GM20431 (cell line): ENCODE measurements at regions not wholly inside any gene's neighbourhood (a gene's known extent, or its start where the extent isn't known, plus 50 kb on each side); places are given as distances from the start of the nearest gene placed in this dataset.

Experiments used
- in situ Hi-C: fragments of 300-500 bp; cut with MseI, MboI; formaldehyde crosslinking; loops from one replicate; pipeline ENCODE4 v1.15.0; 2020; ENCODE audit warnings: low sequenced_read_pairs; ENCODE audit not compliant: unreplicated experiment

DNA sequence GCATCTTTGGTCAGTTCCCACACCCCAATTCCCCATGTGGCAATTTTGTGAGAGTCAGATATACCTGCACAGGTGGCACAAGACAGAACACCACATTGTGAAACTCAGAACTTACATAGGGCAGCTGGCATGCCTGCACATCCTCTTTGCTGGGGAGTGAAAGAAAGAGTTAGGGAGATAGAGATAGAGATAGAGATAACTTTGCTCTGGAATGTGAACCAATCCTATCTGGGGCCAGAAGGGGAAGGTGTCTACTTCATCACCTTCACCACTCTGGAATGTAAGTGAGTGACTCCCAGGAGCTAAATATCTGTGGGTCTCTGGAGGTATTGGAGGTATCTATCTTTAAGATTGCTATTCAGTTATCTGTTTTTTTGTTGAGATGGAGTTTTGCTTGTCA lies 289.2 kb downstream of the OGFRL1 start:
- in situ Hi-C loops, result no loop called here

DNA sequence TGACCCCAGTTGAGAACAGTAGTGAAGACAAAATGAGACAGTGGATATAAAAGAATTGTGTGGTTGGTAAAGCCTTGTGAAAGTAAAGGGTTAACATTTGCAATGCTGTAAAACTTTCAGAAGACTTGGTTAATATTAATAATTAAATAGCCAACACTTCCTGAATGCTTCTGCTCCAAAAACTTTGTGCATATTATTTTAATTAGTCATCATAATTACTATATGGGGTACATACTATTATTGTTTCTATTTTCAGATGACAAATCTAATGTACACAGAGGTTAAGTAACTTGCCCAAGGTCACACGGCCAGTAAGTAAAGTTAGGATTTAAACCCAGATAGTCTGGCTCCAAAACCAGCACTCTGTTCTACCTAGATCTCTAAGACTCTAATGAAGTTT lies 291.3 kb downstream of the OGFRL1 start:
- in situ Hi-C loops, result no loop called here

DNA sequence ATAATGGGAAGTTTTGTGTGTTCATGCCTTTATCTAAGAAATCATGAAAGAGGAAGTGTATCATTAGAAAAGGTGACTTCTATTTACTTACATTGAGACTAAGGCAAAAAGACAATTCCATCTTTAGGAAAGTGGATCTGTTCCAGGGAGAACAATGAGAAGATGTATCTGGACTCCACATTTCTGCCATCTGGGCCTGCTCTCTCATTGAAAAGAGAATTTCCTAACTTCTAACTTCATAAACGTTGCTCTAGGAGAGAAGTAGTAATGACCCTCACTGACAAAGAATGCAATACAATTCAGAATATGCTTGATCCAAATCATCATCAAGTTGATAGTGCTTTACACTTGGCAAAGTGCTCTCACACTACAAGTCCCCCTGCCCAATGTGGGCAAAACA lies 294.2 kb downstream of the OGFRL1 start:
- in situ Hi-C loops, result no loop called here

DNA sequence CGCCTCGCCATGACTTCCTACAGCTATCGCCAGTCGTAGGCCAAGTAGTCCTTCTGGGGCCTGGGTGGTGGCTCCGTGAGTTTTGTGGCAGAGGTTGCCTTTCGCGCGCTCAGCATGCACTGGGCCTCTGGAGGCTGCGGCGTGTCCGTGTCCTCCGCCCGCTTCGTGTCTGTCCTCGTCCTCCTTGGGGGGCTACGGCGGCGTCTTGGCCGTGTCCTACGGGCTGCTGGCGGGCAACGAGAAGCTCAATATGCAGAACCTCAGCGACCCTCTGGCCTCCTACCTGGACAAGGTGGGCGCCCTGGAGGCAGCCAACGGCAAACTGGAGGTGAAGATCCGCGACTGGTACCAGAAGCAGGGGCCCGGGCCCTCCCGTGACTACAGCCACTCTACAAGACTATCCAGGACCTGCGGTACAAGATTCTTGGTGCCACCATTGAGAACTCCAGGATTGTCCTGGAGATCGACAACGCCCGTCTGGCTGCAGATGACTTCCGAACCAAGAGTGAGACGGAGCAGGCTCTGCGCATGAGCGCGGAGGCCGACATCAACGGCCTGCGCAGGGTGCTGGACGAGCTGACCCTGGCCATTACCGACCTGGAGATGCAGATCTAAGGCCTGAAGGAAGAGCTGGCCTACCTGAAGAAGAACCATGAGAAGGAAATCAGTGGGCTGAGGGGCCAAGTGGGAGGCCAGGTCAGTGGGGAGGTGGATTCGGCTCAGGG lies 296.3 kb downstream of the OGFRL1 start:
- in situ Hi-C loops, result no loop called here

DNA sequence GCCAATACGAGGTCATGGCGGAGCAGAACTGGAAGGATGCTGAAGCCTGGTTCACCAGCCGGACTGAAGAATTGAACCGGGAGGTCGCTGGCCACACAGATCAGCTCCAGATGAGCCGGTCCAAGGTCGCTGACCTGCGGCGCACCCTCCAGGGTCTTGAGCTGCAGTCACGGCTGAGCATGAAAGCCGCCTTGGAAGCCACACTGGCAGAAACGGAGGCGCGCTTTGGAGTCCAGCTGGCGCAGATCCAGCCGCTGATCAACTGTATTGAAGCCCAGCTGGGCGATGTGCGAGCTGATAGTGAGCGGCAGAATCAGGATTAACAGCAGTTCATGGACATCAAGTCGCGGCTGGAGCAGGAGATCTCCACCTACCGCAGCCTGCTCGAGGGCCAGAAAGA lies 296.9 kb downstream of the OGFRL1 start:
- in situ Hi-C loops, result no loop called here

DNA sequence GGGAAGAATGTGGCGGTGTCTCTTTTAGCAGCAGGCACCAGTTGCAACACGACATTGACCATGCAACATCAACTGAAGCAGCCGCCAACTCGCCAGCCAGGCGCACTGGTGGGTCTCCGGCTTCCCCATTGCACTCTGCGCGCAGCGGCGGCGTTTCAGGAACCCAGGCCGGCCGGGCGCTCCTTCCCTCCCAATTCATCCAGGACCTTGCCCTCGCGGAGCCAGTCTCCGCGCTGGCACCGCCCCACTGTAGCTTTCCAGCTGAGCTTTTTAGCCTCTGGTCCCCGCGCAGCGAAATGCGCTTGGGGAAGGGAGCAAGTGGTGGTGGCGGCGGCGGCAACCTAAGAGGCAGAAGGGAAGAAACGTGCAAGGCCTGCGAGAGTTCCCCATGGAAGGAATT lies 297.9 kb upstream of the RIMS1 start:
- in situ Hi-C loops, result no loop called here

DNA sequence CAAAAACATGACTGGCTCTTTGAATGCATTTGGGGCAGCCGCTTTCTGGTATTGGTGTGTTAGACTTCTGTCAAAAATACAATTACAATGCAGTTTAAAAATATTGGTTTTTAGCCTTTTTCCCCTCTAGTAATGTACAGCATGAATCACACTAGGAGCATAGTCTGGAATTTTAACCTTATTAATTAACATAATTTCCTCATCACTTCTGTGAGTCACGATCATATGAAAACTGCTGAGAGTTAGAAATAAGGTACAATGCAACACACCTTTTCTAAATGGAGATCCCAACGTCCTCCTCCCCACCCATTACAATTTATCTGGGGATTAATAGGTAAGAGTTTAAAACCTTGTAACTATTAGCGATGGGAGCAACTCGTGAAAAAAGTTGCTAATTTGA lies 297.1 kb upstream of the RIMS1 start:
- in situ Hi-C loops, result no loop called here

DNA sequence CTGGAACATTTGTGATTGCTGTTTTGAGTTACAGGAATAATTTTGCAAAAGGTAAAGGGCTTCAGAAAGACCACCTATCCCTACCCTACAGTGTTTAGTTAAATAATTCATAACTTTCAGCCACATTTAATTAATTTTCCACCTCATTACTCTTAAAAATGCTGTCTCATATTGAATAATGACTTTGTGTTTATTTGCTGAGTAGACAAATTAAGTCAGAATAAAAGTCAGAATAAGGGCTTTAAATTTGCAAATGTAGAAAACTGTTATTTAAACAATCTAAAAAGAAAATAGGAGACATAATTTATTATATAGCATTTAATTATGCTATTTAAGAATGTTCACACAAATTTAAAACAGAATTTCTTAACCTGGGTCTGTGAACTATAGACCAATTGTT lies 293.7 kb upstream of the RIMS1 start:
- in situ Hi-C loops, result no loop called here

DNA sequence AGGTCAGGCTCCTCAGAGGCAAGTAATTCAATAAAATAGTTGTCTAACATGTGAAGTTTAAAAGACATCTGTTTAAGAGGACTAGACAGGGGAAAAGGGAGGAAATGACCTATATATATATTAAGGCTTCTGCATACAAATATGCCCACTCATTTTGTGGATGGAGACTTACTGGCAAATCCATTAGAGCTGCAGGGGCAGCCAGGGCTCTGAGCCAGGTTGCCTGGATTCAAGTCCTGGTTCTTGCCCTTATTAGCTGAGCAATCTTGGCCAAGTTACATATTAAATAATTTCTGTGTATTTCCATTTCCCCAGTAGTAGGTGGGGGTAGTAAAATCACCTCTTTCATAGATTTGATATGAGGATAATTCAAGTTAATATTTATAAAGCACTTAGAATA lies 287.0 kb upstream of the RIMS1 start:
- in situ Hi-C loops, result no loop called here

DNA sequence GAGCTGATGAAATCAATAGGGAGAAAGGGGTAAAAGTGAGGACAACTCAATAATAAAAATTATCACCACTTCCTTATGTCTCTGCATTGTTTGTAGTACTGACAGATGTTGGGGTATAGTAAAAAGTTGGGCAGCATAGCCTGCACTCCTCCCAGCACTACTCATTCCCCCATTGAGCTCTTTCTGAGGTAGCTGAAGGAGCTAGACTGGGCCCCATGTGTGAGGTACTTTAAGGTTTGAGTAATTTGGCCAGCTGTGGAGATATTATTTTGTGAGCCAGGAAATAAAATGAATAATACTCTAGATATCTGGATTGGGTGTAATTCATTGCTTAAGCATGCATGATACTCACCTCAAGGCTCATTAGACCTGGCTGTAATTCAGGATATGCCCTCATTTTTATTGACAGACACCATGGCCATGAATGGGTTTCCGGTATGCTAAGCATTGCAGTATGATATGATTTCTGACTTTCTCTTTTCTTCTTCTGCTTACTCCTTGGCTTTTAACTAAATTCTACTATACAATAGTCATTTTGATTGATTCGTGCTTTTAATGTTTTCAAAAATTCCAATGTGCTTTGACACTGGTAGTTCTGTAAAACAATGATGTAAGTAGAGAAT lies 283.9 kb upstream of the RIMS1 start:
- in situ Hi-C loops, result no loop called here

DNA sequence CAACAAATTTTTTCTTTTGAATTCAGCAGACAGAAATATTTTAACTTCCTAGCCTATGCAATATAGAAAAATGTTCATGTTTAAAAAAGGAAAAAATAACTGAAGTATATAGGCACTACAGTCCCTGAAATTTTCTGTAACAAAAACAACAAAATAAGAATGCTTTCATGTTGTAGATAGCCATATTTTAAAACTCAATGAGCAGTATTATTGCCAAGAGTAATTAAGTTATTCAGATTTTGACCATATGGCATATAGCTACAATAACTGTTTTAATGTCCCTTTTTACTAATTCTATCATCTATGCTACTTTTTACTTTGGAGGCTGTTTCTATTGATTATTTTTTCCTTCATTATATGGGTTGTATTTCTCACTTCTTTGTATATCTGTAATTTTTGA lies 283.3 kb upstream of the RIMS1 start:
- in situ Hi-C loops, result no loop called here

DNA sequence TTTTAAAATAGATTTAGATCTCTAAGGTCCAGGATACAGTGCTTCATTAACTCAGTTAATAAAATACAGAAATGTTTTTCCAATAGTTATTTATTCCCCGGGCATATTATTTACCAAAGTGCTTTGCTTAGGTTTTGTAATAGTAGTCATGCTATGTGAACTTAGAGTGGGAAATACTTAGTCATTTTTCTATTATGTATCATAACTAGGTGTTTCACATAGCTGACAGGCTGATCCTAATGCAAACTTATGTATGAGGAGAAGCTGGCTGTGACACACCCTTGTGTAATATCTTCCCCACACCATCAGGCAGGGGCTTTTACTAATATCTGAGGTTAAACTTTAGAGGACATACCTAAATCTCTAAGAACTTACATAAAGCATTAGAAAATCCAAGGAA lies 277.7 kb upstream of the RIMS1 start:
- in situ Hi-C loops, result no loop called here

DNA sequence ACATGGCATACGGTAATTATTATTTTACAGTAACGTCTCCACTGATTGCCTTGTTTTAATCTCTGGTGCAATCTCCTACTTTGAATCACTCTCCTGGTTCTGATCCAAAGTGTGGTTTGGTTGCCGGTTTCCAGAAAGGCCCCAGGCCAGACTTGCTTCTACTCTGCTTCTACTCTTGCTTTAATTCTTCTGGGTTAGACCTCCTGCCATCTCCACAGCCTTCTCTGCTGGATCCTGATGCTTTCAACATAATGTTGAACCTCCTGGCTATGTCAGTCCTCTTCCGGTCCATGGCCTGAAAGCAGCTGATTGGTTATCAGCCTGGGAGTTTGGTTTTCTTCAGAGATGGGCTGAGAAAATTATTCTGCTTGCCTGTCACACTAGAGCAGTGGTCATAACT lies 266.5 kb upstream of the RIMS1 start:
- in situ Hi-C loops, result no loop called here

DNA sequence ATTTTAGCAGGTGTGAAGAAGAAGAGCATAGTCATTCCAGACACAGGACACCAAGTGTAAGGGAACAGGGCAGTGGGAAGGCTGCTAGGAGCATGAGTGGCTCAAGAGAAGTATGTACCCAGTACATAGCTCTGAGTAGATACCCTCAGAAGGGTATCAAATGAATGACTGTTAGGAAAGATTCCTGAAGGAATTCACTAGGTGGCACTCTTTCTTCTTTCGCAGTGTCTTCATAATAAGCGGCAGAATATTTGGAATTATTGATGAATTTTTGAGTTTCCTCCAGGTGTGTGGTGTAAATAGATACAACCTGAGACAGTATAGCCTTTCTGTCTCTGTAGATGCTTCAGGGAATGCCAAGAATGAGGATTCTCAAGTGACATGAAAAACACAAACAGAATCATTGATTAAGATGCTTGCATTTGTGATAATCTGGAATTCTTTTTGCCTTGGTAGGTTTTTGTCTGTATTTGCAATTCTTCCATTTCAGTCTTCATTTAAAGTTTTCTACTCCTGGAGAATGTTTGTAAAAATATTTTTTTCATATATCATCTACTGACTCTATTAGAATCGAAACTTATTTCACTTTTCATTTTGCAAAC lies 264.3 kb upstream of the RIMS1 start:
- in situ Hi-C loops, result no loop called here

DNA sequence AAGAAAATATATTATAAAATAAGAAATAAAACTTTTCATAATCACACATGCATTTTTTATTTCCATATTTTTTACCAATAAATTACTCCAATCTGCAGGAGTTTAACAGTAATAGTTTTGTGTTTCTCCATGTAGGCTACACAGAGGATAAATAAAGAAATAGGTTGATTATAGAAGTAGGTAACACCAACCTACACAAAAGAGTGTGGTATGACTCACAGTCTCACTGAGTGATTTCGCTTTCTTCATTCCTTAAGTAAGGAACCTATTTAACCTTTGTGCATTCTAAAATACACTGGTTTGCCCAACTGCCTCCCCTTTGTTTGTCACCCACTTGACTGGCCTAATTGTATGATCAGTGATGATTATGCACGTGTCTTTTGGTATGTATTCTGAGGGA lies 244.2 kb upstream of the RIMS1 start:
- in situ Hi-C loops, result no loop called here

DNA sequence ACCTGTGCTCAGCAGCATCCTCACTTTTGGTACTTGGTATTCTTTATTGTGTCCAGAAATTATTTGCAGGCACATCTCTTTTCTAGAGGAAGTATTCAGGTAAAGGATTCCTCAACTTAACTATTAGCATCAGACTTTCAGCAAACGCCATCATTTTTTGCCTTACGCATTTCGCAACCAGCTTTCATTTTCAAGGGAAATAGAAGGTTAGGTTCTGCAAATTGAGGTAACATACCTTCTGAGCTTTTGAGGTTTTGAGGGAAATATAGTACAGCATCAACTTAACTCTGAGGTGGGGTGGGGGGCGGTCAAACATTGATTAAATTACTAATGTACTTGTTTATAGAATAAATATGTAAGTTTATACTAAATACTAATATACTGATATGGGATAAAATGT lies 243.6 kb upstream of the RIMS1 start:
- in situ Hi-C loops, result no loop called here

DNA sequence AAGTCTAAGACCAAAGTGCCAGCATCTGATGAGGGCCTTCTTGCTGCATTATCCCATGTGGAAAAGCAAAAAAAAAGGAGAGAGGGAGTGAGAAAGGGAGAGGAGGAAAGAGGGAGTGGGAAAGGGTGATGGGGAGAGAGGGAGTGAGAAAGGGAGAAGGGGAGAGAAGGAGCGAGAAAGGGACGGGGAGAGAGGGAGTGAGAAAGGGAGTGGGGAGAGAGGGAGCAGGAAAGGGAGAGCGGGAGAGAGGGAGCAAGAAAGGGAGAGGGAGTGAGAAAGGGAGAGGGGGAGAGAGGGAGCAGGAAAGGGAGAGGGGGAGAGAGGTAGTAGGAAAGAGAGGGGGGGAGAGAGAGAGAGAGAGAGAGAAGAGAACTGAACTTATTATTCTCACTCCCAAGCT lies 241.1 kb upstream of the RIMS1 start:
- in situ Hi-C loops, result no loop called here

DNA sequence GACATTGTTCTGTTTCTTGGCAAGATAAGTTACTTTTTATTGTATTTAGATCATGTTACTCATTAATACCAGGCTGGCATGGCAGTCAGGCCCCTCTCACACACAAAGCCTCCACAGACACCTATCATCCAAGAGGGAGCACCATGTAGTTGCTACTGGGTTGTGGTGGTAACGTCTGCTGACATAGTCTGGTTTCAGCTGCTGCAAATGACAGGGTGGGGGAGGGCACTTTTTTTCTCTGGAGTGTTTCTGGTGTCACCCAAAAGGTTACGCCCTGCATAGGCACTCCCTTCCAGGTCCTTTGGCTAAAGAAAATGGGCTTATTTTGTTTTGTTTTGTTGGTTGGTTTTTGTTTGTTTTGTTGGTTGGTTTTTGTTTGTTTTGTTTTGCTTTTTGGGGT lies 236.4 kb upstream of the RIMS1 start:
- in situ Hi-C loops, result no loop called here

DNA sequence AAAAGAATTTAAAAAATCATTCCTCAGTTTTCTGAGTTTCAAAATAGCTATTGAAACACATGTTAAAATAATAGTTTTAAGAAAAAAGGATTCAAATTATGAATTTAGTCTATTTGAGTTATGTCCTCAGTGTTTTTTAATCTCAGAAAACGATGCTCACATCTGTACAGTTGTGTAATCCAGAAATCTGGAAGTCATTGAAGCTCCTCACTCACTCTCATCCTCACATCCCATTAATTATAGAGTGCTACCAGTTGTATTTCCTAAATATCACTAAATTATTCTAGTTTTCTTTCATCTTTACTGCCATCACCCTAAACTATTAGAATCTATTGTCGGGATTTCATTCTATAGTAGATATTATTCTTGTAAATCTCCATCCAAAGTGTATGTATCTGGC lies 234.7 kb upstream of the RIMS1 start:
- in situ Hi-C loops, result no loop called here

DNA sequence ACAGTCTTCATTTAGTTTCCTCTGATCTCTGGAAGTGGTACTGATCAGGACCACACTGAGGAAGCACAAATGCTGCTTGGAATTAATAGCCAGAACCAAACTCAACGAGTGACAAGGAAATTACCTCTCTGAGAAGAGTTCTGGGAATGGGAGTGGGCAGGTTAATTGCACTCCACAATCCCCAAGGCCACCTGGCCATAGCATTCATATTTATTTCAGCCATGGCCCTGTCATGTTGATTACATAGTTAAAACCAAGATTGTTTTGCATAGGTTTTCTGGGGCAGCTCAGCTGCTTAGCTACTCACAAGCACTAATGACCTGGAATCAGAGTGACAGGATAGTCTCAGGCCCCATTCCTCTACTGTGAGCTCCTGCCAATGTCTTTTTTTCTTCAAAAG lies 230.2 kb upstream of the RIMS1 start:
- in situ Hi-C loops, result no loop called here

DNA sequence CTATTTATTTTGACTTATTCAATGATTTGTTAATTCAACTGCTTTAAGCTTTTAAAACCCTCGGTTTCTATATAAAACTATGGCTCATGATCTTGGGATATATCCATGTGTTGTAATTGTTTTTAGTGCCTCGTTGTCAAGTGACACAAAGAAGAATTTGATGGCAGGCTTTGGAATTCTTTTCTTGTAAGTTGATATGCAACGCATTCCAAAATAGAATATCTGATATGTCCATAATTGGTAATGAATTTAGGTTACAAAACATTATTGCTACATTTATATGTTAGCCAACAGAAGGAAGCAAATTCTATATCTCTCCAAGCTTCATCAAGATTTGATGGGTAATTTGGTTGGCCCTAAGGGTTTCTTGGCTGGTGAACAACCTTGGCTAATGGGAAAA lies 220.4 kb upstream of the RIMS1 start:
- in situ Hi-C loops, result no loop called here

DNA sequence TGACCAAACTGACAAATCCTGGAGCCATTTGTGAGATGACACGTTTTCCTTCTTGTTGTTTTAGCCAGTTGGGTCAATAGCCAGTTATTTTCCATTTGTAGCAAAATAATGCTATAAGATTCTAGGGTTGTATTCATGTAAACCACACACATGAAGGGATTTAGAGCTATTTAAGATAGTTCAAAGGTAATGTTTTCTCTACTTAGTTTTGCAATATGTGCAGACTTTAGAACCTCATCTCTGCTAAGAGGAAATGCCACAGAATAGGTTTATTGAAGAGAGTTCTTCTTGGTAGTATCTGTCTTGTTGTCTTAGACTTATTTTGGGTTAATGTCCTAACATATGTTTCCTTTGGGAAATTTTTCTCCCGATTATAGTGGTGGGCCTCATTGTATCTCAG lies 213.5 kb upstream of the RIMS1 start:
- in situ Hi-C loops, result no loop called here
